ENCODE measurements at regions not wholly inside any gene's neighbourhood (a gene's known extent, or its start where the extent isn't known, plus 50 kb on each side); places are given as distances from the start of the nearest gene placed in this dataset.

GRCh38 chr16:6047325-6047724 is 949.7 kb upstream of the EEF2KMT start:
- no peak for DNase-seq
- in situ Hi-C loops (cut with MboI; ENCODE audit: low pct_unique_long_range_greater_than_20kb, low sequenced_read_pairs): no loop called here

- in situ Hi-C loops (cut with MboI; ENCODE audit: low pct_unique_long_range_greater_than_20kb, low sequenced_read_pairs): no loop called here
- no peak for DNase-seq
Observed at GRCh38 chr16:6038941-6039645, 941.5 kb upstream of the EEF2KMT start.

GRCh38 chr16:6035161-6035560 is 937.6 kb upstream of the EEF2KMT start:
- no peak for DNase-seq
- in situ Hi-C loops (cut with MboI; ENCODE audit: low pct_unique_long_range_greater_than_20kb, low sequenced_read_pairs): no loop called here

- in situ Hi-C loops (cut with MboI; ENCODE audit: low pct_unique_long_range_greater_than_20kb, low sequenced_read_pairs): no loop called here
- no peak for DNase-seq
Observed at GRCh38 chr16:6034511-6034910, 936.9 kb upstream of the EEF2KMT start.

GRCh38 chr16:6032438-6032837 is 934.8 kb upstream of the EEF2KMT start:
- no peak for DNase-seq

GRCh38 chr16:6031567-6031966 is 934.0 kb upstream of the EEF2KMT start:
- no peak for DNase-seq
- in situ Hi-C loops (cut with MboI; ENCODE audit: low pct_unique_long_range_greater_than_20kb, low sequenced_read_pairs): no loop called here

More at GRCh38 chr16:6032438-6032837, 934.8 kb upstream of the EEF2KMT start:
- in situ Hi-C loops (cut with MboI; ENCODE audit: low pct_unique_long_range_greater_than_20kb, low sequenced_read_pairs): no loop called here

GRCh38 chr16:6031102-6031501 is 933.5 kb upstream of the EEF2KMT start:
- no peak for DNase-seq
- in situ Hi-C loops (cut with MboI; ENCODE audit: low pct_unique_long_range_greater_than_20kb, low sequenced_read_pairs): no loop called here

- in situ Hi-C loops (cut with MboI; ENCODE audit: low pct_unique_long_range_greater_than_20kb, low sequenced_read_pairs): no loop called here
- no peak for DNase-seq
Observed at GRCh38 chr16:6027733-6028132, 930.1 kb upstream of the EEF2KMT start.

- no peak for DNase-seq
- in situ Hi-C loops (cut with MboI; ENCODE audit: low pct_unique_long_range_greater_than_20kb, low sequenced_read_pairs): no loop called here
Observed at GRCh38 chr16:6023449-6023848, 925.9 kb upstream of the EEF2KMT start.

GRCh38 chr16:6021276-6021943 is 923.8 kb upstream of the EEF2KMT start:
- no peak for DNase-seq
- in situ Hi-C loops (cut with MboI; ENCODE audit: low pct_unique_long_range_greater_than_20kb, low sequenced_read_pairs): no loop called here

- no peak for DNase-seq
- in situ Hi-C loops (cut with MboI; ENCODE audit: low pct_unique_long_range_greater_than_20kb, low sequenced_read_pairs): no loop called here
Observed at GRCh38 chr16:6020162-6020985, 922.8 kb upstream of the EEF2KMT start.

- DNase-seq: no peak
- in situ Hi-C loops (cut with MboI; ENCODE audit: low pct_unique_long_range_greater_than_20kb, low sequenced_read_pairs): no loop called here
Observed at GRCh38 chr16:6019490-6019991, 921.9 kb upstream of the EEF2KMT start.

GRCh38 chr16:6018848-6019489 is 921.4 kb upstream of the EEF2KMT start:
- DNase-seq: no peak
- in situ Hi-C loops (cut with MboI; ENCODE audit: low pct_unique_long_range_greater_than_20kb, low sequenced_read_pairs): no loop called here

GRCh38 chr16:6016530-6017184 is 919.1 kb upstream of the EEF2KMT start:
- DNase-seq: peak; percentile 42
- in situ Hi-C loops (cut with MboI; ENCODE audit: low pct_unique_long_range_greater_than_20kb, low sequenced_read_pairs): no loop called here

- in situ Hi-C loops (cut with MboI; ENCODE audit: low pct_unique_long_range_greater_than_20kb, low sequenced_read_pairs): no loop called here
- DNase-seq: no peak
Observed at GRCh38 chr16:6012716-6013115, 915.1 kb upstream of the EEF2KMT start.

GRCh38 chr16:6009151-6009550 is 911.6 kb upstream of the EEF2KMT start:
- DNase-seq: no peak
- in situ Hi-C loops (cut with MboI; ENCODE audit: low pct_unique_long_range_greater_than_20kb, low sequenced_read_pairs): no loop called here

- in situ Hi-C loops (cut with MboI; ENCODE audit: low pct_unique_long_range_greater_than_20kb, low sequenced_read_pairs): no loop called here
- no peak for DNase-seq
Observed at GRCh38 chr16:6008670-6009069, 911.1 kb upstream of the EEF2KMT start.

GRCh38 chr16:5993356-5993755 is 895.8 kb upstream of the EEF2KMT start:
- no peak for DNase-seq
- in situ Hi-C loops (cut with MboI; ENCODE audit: low pct_unique_long_range_greater_than_20kb, low sequenced_read_pairs): no loop called here

- no peak for DNase-seq
- in situ Hi-C loops (cut with MboI; ENCODE audit: low pct_unique_long_range_greater_than_20kb, low sequenced_read_pairs): no loop called here
Observed at GRCh38 chr16:5982979-5983378, 885.4 kb upstream of the EEF2KMT start.

All from KBM-7 (cell line).